ENCODE measurements at regions not wholly inside any gene's neighbourhood (a gene's known extent, or its start where the extent isn't known, plus 50 kb on each side); places are given as distances from the start of the nearest gene placed in this dataset.

DNA sequence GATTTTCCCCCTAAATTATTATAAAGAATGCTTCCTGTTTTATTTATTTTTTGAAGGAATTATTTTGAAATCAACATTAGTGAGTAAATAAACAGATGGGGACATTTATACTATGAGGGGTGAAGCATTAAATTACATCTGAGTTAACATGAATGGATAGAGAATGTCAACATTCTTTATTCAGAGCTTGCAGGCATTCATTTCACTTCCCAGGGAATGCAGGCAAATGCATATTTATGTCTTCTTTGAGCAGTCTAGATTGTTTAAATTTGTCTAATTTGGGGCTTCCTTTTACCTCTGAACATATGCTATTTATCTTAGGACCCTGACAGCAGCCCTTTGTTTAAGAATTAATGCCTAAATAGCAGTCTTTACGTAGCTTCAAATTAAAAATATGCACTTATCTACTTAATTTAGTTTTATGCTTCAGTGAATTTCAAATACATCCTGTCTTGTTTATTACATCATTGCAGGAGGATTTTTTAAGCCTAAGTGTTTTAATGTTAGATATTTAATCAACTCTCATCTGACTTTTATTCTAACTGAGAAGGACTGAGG is 630.5 kb upstream of the LMCD1 start:
- TF ChIP-seq, protein P1, sequence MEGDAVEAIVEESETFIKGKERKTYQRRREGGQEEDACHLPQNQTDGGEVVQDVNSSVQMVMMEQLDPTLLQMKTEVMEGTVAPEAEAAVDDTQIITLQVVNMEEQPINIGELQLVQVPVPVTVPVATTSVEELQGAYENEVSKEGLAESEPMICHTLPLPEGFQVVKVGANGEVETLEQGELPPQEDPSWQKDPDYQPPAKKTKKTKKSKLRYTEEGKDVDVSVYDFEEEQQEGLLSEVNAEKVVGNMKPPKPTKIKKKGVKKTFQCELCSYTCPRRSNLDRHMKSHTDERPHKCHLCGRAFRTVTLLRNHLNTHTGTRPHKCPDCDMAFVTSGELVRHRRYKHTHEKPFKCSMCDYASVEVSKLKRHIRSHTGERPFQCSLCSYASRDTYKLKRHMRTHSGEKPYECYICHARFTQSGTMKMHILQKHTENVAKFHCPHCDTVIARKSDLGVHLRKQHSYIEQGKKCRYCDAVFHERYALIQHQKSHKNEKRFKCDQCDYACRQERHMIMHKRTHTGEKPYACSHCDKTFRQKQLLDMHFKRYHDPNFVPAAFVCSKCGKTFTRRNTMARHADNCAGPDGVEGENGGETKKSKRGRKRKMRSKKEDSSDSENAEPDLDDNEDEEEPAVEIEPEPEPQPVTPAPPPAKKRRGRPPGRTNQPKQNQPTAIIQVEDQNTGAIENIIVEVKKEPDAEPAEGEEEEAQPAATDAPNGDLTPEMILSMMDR (IDR thresholded peaks at IDR 0.05), result no peak
- TF ChIP-seq POLR2AphosphoS5 (IDR thresholded peaks at IDR 0.05) (no peak), POLR2A (IDR thresholded peaks at IDR 0.05) (no peak)
